HCT116 (cell line): ENCODE measurements at regions not wholly inside any gene's neighbourhood (a gene's known extent, or its start where the extent isn't known, plus 50 kb on each side); places are given as distances from the start of the nearest gene placed in this dataset.

Experiments
- ATAC-seq: fragments of 200-7000 bp; cut with Tn5 transposase; 2 replicates; pipeline ENCODE4 v1.9.1; 2020; ENCODE audit warnings: mild to moderate bottlenecking, moderate library complexity
- BruUV-seq: library from RNA; stranded (reverse); fragments of 400-500 nt; replicated peaks from 2 replicates; lab custom pipeline; 2021; lab: Mats Ljungman, UMichigan
- CTCF ChIA-PET: fragments of 300-600 bp; sonication (Branson Sonifier 250); formaldehyde crosslinking; loops from one replicate; lab custom pipeline; 2021; ENCODE audit warnings: antibody characterized with exemption; lab: Charles Lee
- POLR2A ChIA-PET: fragments of 300-600, 350-600 bp; sonication (Branson Sonifier 250); formaldehyde crosslinking; loops from one replicate; lab custom pipeline; 2021; ENCODE audit warnings: antibody characterized with exemption; lab: Charles Lee
- RAD21 ChIA-PET, 2 experiments: fragments of 300-600 bp; sonication (Branson Sonifier 250); formaldehyde crosslinking; loops; one replicate each; lab custom pipeline; 2023; ENCODE audit warnings: low total read pairs in 2 of 2; ENCODE audit not compliant: uncharacterized antibody in 2 of 2, unreplicated experiment in 2 of 2, low non-redundant PET in 1 of 2; lab: Charles Lee
- DNase-seq: peaks from one replicate; pipeline ENCODE4 v3.0.0-alpha.2; 2010; ENCODE audit warnings: low read depth, low spot score
- H2AFZ ChIP-seq: fragments of 200-600 bp; shearing (Covaris generic), sonication (generic); 2 replicates; pipeline ENCODE4 v1.6.1; 2017; ENCODE audit warnings: low read depth, mixed run types, mixed read lengths, antibody characterized with exemption, low read length; ENCODE audit not compliant: poor library complexity, severe bottlenecking
- H3K27ac ChIP-seq: 2 replicates; pipeline ENCODE4 v1.5.1; 2012; ENCODE audit warnings: low read depth, low read length
- H3K27me3 ChIP-seq: fragments of 200-600 bp; sonication (generic); 2 replicates; pipeline ENCODE4 v1.6.1; 2016; ENCODE audit warnings: mixed run types, low read length, mixed read lengths; ENCODE audit not compliant: insufficient read depth
- H3K36me3 ChIP-seq, 2 experiments: fragments of 200-500 bp in 1 of 2; fragments of 200-600 bp in 1 of 2; sonication (Bioruptor generic) in 1 of 2; sonication (generic) in 1 of 2; 2 replicates each; pipeline versions ENCODE4 v1.5.1 to v1.6.1; 2014 to 2016; ENCODE audit warnings: low read length in 2 of 2, inconsistent platforms in 1 of 2, mixed read lengths in 1 of 2, mixed run types in 1 of 2; ENCODE audit not compliant: insufficient read depth in 2 of 2, control insufficient read depth in 1 of 2
- H3K4me1 ChIP-seq, 2 experiments: fragments of 200-600 bp in 1 of 2; sonication (generic) in 1 of 2; 2 replicates each; pipeline versions ENCODE4 v1.5.1 to v1.6.1; 2012 to 2017; ENCODE audit warnings: low read length in 2 of 2, inconsistent platforms in 1 of 2, mild to moderate bottlenecking in 1 of 2, mixed read lengths in 1 of 2, mixed run types in 1 of 2, moderate library complexity in 1 of 2; ENCODE audit not compliant: insufficient read depth in 2 of 2, control insufficient read depth in 1 of 2
- H3K4me2 ChIP-seq: fragments of 200-600 bp; sonication (generic); 2 replicates; pipeline ENCODE4 v1.6.1; 2017; ENCODE audit warnings: mixed run types, low read length, mixed read lengths
- H3K4me3 ChIP-seq, 2 experiments: fragments of 200-600 bp in 1 of 2; sonication (generic) in 1 of 2; replicated peaks in 1 of 2; 2 replicates each; pipeline ENCODE4 v1.5.1; 2011 to 2016; ENCODE audit warnings: low read length in 2 of 2, control low read depth in 1 of 2, low read depth in 1 of 2, mild to moderate bottlenecking in 1 of 2, mixed read lengths in 1 of 2, mixed run types in 1 of 2
- H3K79me2 ChIP-seq: fragments of 200-600 bp; sonication (generic); 2 replicates; pipeline ENCODE4 v1.6.1; 2017; ENCODE audit warnings: mild to moderate bottlenecking, mixed run types, low read length, moderate library complexity, mixed read lengths; ENCODE audit not compliant: insufficient read depth
- H3K9ac ChIP-seq: fragments of 200-600 bp; sonication (generic); 2 replicates; pipeline ENCODE4 v1.6.1; 2016; ENCODE audit warnings: low read length, mixed read lengths
- H3K9me2 ChIP-seq: fragments of 200-600 bp; sonication (generic), shearing (Covaris generic); 2 replicates; pipeline ENCODE4 v1.6.1; 2017; ENCODE audit warnings: mixed run types, mild to moderate bottlenecking, moderate library complexity; ENCODE audit not compliant: insufficient read depth
- H3K9me3 ChIP-seq, 2 experiments: fragments of 200-500 bp in 1 of 2; fragments of 200-600 bp in 1 of 2; sonication (Bioruptor generic) in 1 of 2; sonication (generic) in 1 of 2; 2 replicates each; pipeline ENCODE4 v1.6.1; 2014 to 2017; ENCODE audit warnings: low read length in 2 of 2, mixed read lengths in 2 of 2, inconsistent platforms in 1 of 2, low read depth in 1 of 2, mild to moderate bottlenecking in 1 of 2, mixed run types in 1 of 2, moderate library complexity in 1 of 2; ENCODE audit not compliant: control insufficient read depth in 1 of 2, insufficient read depth in 1 of 2
- H4K20me1 ChIP-seq: fragments of 200-600 bp; sonication (generic), shearing (Covaris generic); 2 replicates; pipeline ENCODE4 v1.6.1; 2017; ENCODE audit warnings: mixed run types, mild to moderate bottlenecking, moderate library complexity; ENCODE audit not compliant: insufficient read depth
- CEBPB ChIP-seq: IDR thresholded peaks from 2 replicates; pipeline ENCODE4 v1.6.1; 2012; ENCODE audit warnings: low read depth
- CTCF ChIP-seq, 3 experiments: fragments of 200-600 bp in 1 of 3; sonication (generic) in 1 of 3; IDR thresholded peaks in 2 of 3; conservative IDR thresholded peaks in 1 of 3; 2 replicates each; pipeline ENCODE4 v1.5.1; 2012 to 2017; ENCODE audit warnings: low read depth in 2 of 3, low read length in 2 of 3, antibody characterized with exemption in 1 of 3, borderline replicate concordance in 1 of 3, control low read depth in 1 of 3, mild to moderate bottlenecking in 1 of 3, mixed read lengths in 1 of 3, mixed run types in 1 of 3, moderate library complexity in 1 of 3; ENCODE audit not compliant: insufficient read depth in 1 of 3
- EGR1 ChIP-seq: IDR thresholded peaks from 2 replicates; pipeline ENCODE4 v1.6.1; 2012; ENCODE audit warnings: low read depth
- EZH2 ChIP-seq: fragments of 200-600 bp; sonication (generic); IDR thresholded peaks from 2 replicates; pipeline ENCODE4 v1.6.1; 2017; ENCODE audit warnings: antibody characterized with exemption, mixed run types
- EZH2phosphoT487 ChIP-seq: fragments of 200-600 bp; IDR thresholded peaks from 2 replicates; pipeline ENCODE4 v1.6.1; 2018; ENCODE audit warnings: antibody characterized with exemption, borderline replicate concordance
- FOSL1 ChIP-seq: IDR thresholded peaks from 2 replicates; pipeline ENCODE4 v1.6.1; 2012; ENCODE audit warnings: low read depth
- JUND ChIP-seq: IDR thresholded peaks from 2 replicates; pipeline ENCODE4 v1.6.1; 2012
- MAX ChIP-seq: IDR thresholded peaks from 2 replicates; pipeline ENCODE4 v1.6.1; 2012
- RAD21 ChIP-seq: IDR thresholded peaks from 2 replicates; pipeline ENCODE4 v1.6.1; 2012; ENCODE audit warnings: low read depth, mild to moderate bottlenecking
- SIN3A ChIP-seq: IDR thresholded peaks from 2 replicates; pipeline ENCODE4 v1.6.1; 2012; ENCODE audit warnings: low read depth
- TCF7L2 ChIP-seq: IDR thresholded peaks from 2 replicates; pipeline ENCODE4 v1.7.0; 2011; ENCODE audit warnings: borderline replicate concordance, inconsistent platforms; ENCODE audit not compliant: insufficient read depth, insufficient read length; ENCODE audit errors: extremely low read depth
- ZNF274 ChIP-seq: fragments of 200-500 bp; sonication (Bioruptor generic); IDR thresholded peaks from 2 replicates; pipeline ENCODE4 v1.6.1; 2014; ENCODE audit warnings: mild to moderate bottlenecking, low read depth, low read length, inconsistent platforms
- intact Hi-C: fragments of 100-400 bp; cut with micrococcal nuclease; formaldehyde crosslinking; loops from 2 replicates; pipeline ENCODE4 v1.10.0; 2022
- TF ChIP-seq, protein P1 (sequence below): IDR thresholded peaks from 2 replicates; pipeline ENCODE4 v1.6.1; 2012

DNA sequence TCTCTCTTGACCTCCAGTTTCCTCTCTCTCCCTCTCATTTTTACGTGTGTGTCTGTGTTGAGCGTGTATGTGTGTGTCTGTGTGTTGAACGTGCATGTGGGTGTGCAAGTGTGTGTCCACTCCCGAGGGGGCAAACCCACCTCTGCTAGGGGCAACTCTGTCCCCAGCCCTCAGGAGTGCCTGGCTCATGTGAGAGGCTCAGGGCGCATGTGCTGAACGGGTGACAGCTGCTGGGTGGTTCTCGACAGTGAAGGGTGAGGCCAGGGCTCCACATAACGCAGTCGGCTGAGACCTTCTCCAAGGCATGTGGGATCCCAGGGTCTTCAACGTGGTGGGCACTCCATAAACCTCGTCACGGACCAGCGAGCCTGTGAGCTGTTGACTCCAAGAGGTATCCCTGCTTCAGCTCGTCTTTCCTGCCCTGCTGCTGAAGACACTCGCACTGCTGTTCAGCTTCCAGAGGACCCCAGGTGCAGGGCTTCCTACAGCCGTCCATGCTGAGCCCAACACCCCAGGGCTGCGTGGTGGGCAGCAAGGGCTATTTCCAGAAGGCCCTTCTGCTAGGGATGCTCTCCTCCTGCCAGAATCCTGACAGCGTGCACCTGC is 361.6 kb upstream of the SHH start:
- Histone ChIP-seq H3K4me2 (no peak overlapping the region), H3K4me3 (no peak overlapping the region), H3K79me2 (no peaks in the 10 kb centered on the region), H3K9me3 (no peaks in the 10 kb centered on the region), H4K20me1 (no peaks in the 10 kb centered on the region), H3K9me2 (no peaks in the 10 kb centered on the region), H3K36me3 (no peaks in the 10 kb centered on the region), H3K9ac (no peak overlapping the region), H3K4me1 (no peaks in the 10 kb centered on the region), H3K27ac (no peak overlapping the region), H3K27me3 (no peaks in the 10 kb centered on the region), H2AFZ (no peak overlapping the region)
- no TSS peak for BruUV-seq
- intact Hi-C loops: no loop called here
- DNase-seq (no peak), ATAC-seq (no peak)
- no peak for TF ChIP-seq EZH2phosphoT487
- TF ChIP-seq ZNF274: no peak
- no peak for TF ChIP-seq MAX
- TF ChIP-seq JUND: no peak
- no peak for TF ChIP-seq EZH2
- no peak for TF ChIP-seq SIN3A
- TF ChIP-seq FOSL1: no peak
- no peak for TF ChIP-seq EGR1
- no peak for TF ChIP-seq CTCF (IDR thresholded peaks at IDR 0.05 in 2 of 3, conservative IDR thresholded peaks at IDR 0.05 in 1 of 3; ENCODE audit: borderline replicate concordance in 1 of 3, insufficient read depth in 1 of 3, low read depth in 2 of 3, low read length in 2 of 3)
- no peak for TF ChIP-seq CEBPB
- no peak for TF ChIP-seq TCF7L2
- TF ChIP-seq RAD21: no peak
- TF ChIP-seq, protein P1, sequence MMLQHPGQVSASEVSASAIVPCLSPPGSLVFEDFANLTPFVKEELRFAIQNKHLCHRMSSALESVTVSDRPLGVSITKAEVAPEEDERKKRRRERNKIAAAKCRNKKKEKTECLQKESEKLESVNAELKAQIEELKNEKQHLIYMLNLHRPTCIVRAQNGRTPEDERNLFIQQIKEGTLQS: no peak
- CTCF ChIA-PET: no interaction called here
- POLR2A ChIA-PET: no interaction called here
- RAD21 ChIA-PET: no interaction called here
